Endothelial cell of umbilical vein (primary cell): ENCODE measurements at regions not wholly inside any gene's neighbourhood (a gene's known extent, or its start where the extent isn't known, plus 50 kb on each side); places are given as distances from the start of the nearest gene placed in this dataset.

Experiments used
- BruUV-seq: library from RNA; stranded (reverse); fragments of 400-500 nt; replicated peaks from 2 replicates; lab custom pipeline; 2021; lab: Mats Ljungman, UMichigan
- CTCF ChIA-PET: fragments of 300-600, 350-600 bp; sonication (Branson Sonifier 250); formaldehyde crosslinking; loops from one replicate; lab custom pipeline; 2021; ENCODE audit warnings: antibody characterized with exemption, inconsistent platforms; lab: Charles Lee
- POLR2A ChIA-PET: fragments of 300-600, 350-600 bp; sonication (Branson Sonifier 250); formaldehyde crosslinking; loops from one replicate; lab custom pipeline; 2021; ENCODE audit warnings: antibody characterized with exemption, inconsistent platforms; lab: Charles Lee
- DNase-seq: peaks from one replicate; pipeline ENCODE4 v3.0.0-alpha.2; 2011; ENCODE audit warnings: low read depth, low spot score
- FAIRE-seq: peaks from 2 replicates; lab custom pipeline; 2011; peaks lifted over from hg19 to GRCh38; lab: Jason Lieb, UNC
- H2AFZ ChIP-seq: 2 replicates; pipeline ENCODE4 v1.6.0; 2012; ENCODE audit warnings: low read depth, low read length, control low read depth, inconsistent platforms
- H3K27ac ChIP-seq: 2 replicates; pipeline ENCODE4 v1.5.1; 2011; ENCODE audit warnings: low read depth, mild to moderate bottlenecking, control low read depth, low read length, moderate library complexity; ENCODE audit not compliant: insufficient read depth
- H3K27me3 ChIP-seq, 2 experiments: 2 replicates each; pipeline versions ENCODE4 v1.6.0 to v1.6.1; 2011; ENCODE audit warnings: low read length in 2 of 2, mixed read lengths in 1 of 2; ENCODE audit not compliant: control insufficient read depth in 2 of 2, insufficient read depth in 2 of 2
- H3K36me3 ChIP-seq, 2 experiments: 2 replicates in 1 of 2; 3 replicates in 1 of 2; pipeline ENCODE4 v1.5.1; 2011; ENCODE audit warnings: low read length in 2 of 2, mild to moderate bottlenecking in 1 of 2, moderate library complexity in 1 of 2; ENCODE audit not compliant: control insufficient read depth in 2 of 2, insufficient read depth in 2 of 2; ENCODE audit errors: extremely low read depth in 1 of 2
- H3K4me1 ChIP-seq: 3 replicates; pipeline ENCODE4 v1.5.1; 2011; ENCODE audit warnings: mild to moderate bottlenecking, low read length; ENCODE audit not compliant: control insufficient read depth, insufficient read depth; ENCODE audit errors: extremely low read depth
- H3K4me2 ChIP-seq: 2 replicates; pipeline ENCODE4 v1.6.1; 2011; ENCODE audit warnings: low read length, control low read depth, mixed read lengths; ENCODE audit not compliant: insufficient read depth
- H3K4me3 ChIP-seq, 3 experiments: fragments of 200-600 bp in 1 of 3; sonication (generic), shearing (Covaris generic) in 1 of 3; replicated peaks in 1 of 3; 2 replicates each; pipeline ENCODE4 v1.5.1; 2011 to 2016; ENCODE audit warnings: control low read depth in 3 of 3, low read length in 3 of 3, mild to moderate bottlenecking in 2 of 3, inconsistent platforms in 1 of 3, low read depth in 1 of 3, moderate library complexity in 1 of 3; ENCODE audit not compliant: insufficient read depth in 1 of 3
- H3K79me2 ChIP-seq: 2 replicates; pipeline ENCODE4 v1.6.0; 2012; ENCODE audit warnings: low read length, inconsistent platforms; ENCODE audit not compliant: control insufficient read depth, insufficient read depth
- H3K9ac ChIP-seq: replicated peaks from 2 replicates; pipeline ENCODE3; 2011; ENCODE audit warnings: low read length, control low read depth; ENCODE audit not compliant: insufficient read depth; ENCODE audit errors: extremely low read depth
- H3K9me1 ChIP-seq: replicated peaks from 3 replicates; pipeline ENCODE4 v1.6.0; 2011; ENCODE audit warnings: mild to moderate bottlenecking, low read length; ENCODE audit not compliant: control insufficient read depth, insufficient read depth; ENCODE audit errors: extremely low read depth
- H3K9me3 ChIP-seq: replicated peaks from 2 replicates; pipeline ENCODE4 v1.5.1; 2012; ENCODE audit warnings: low read length, inconsistent platforms; ENCODE audit not compliant: control insufficient read depth, insufficient read depth
- H4K20me1 ChIP-seq: replicated peaks from 2 replicates; pipeline ENCODE3; 2011; ENCODE audit warnings: mild to moderate bottlenecking, low read length; ENCODE audit not compliant: control insufficient read depth, insufficient read depth; ENCODE audit errors: extremely low read depth
- CTCF ChIP-seq, 2 donors: IDR thresholded peaks; 1 replicate in 1 of 2; 2 replicates in 1 of 2; pipeline ENCODE4 v1.5.1; 2011; ENCODE audit warnings: low read length in 2 of 2, mild to moderate bottlenecking in 2 of 2, moderate library complexity in 2 of 2, control low read depth in 1 of 2, inconsistent platforms in 1 of 2, low read depth in 1 of 2; ENCODE audit not compliant: insufficient read depth in 1 of 2; ENCODE audit errors: extremely low read depth in 1 of 2
- EZH2 ChIP-seq: IDR thresholded peaks from 2 replicates; pipeline ENCODE4 v1.6.1; 2012; ENCODE audit warnings: borderline replicate concordance, low read depth, mild to moderate bottlenecking, moderate library complexity, low read length, inconsistent platforms; ENCODE audit not compliant: severe bottlenecking
- FOS ChIP-seq: IDR thresholded peaks from 2 replicates; pipeline ENCODE4 v1.6.1; 2011; ENCODE audit warnings: mild to moderate bottlenecking, low read length, moderate library complexity, borderline replicate concordance; ENCODE audit not compliant: insufficient read depth
- GATA2 ChIP-seq: IDR thresholded peaks from 2 replicates; pipeline ENCODE4 v1.7.0; 2011; ENCODE audit warnings: low read depth, mild to moderate bottlenecking, moderate library complexity, mixed read lengths, low read length; ENCODE audit not compliant: insufficient read length, insufficient read depth
- POLR2A ChIP-seq: IDR thresholded peaks from 2 replicates; pipeline ENCODE4 v1.6.1; 2012; ENCODE audit warnings: low read depth, mild to moderate bottlenecking, control low read depth, low read length
- POLR2AphosphoS5 ChIP-seq: IDR thresholded peaks from 2 replicates; pipeline ENCODE4 v1.6.1; 2012; ENCODE audit warnings: low read depth, mild to moderate bottlenecking, control low read depth, low read length, moderate library complexity; ENCODE audit not compliant: insufficient read depth
- dilution Hi-C: fragments of 300-500 bp; cut with MboI; formaldehyde crosslinking; loops from one replicate; pipeline ENCODE4 v1.15.0; 2019; ENCODE audit warnings: low sequenced_read_pairs; ENCODE audit not compliant: extremely low pct_ligation_motif_present
- intact Hi-C: fragments of 100-400 bp; cut with micrococcal nuclease; formaldehyde crosslinking; loops from one replicate; pipeline ENCODE4 v1.10.0; 2022
- TF ChIP-seq, protein P1 (sequence below): IDR thresholded peaks from 2 replicates; pipeline ENCODE4 v1.6.1; 2011; ENCODE audit not compliant: insufficient read depth, insufficient read length

DNA sequence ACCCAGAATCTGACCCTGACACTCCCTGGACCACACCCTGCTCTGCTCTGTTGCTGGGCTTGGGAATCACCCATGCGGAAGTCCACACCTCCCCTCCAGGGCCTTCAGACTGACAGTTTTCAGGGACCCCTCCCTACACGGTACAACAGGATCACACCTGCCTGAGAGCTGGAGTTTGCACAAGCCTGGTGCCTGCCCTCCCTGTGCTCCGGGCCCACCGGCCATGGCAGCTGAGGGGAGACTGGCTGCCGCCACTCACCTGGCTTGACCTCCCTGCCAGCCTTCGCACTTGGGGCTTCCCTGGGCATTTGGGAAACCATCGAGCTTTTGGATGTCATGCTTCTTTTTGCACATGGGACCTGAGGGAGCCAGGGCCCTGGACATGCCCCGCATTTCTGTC, 95.9 kb upstream of the ANKRD34C start:
- TF ChIP-seq EZH2 (no peak), POLR2A (no peak), FOS (no peak), POLR2AphosphoS5 (no peak), CTCF (IDR thresholded peaks at IDR 0.05; ENCODE audit: extremely low read depth in 1 of 2, insufficient read depth in 1 of 2, low read depth in 1 of 2, low read length in 2 of 2) (no peak), GATA2 (no peak)
- TF ChIP-seq, protein P1, sequence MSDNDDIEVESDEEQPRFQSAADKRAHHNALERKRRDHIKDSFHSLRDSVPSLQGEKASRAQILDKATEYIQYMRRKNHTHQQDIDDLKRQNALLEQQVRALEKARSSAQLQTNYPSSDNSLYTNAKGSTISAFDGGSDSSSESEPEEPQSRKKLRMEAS, result no peak
- FAIRE-seq, result no peak
- Histone ChIP-seq H4K20me1 (no peaks in the 10 kb centered on the region), H3K4me1 (no peaks in the 10 kb centered on the region), H3K79me2 (no peaks in the 10 kb centered on the region), H3K4me2 (no peak overlapping the region), H3K9me1 (no peaks in the 10 kb centered on the region), H2AFZ (no peak overlapping the region), H3K27me3 (no peaks in the 10 kb centered on the region), H3K9me3 (no peaks in the 10 kb centered on the region), H3K9ac (no peak overlapping the region), H3K4me3 (no peak overlapping the region), H3K36me3 (no peaks in the 10 kb centered on the region), H3K27ac (no peak overlapping the region)
- dilution Hi-C loops, result no loop called here
- POLR2A ChIA-PET, result no interaction called here
- no TSS peak for BruUV-seq
- intact Hi-C loops, result no loop called here
- CTCF ChIA-PET, result interaction anchor here (11.2 kb wide), 1 partner anchor 157 kb away, joined by 390 read pairs; no protein-coding TSS in a partner anchor
- DNase-seq, result no peak
